Skin epidermis (tissue), 12 donors: ENCODE measurements at regions not wholly inside any gene's neighbourhood (a gene's known extent, or its start where the extent isn't known, plus 50 kb on each side); places are given as distances from the start of the nearest gene placed in this dataset.

Experiments
- H3K27ac ChIP-seq, 21 experiments: fragments of 200-600 bp; sonication (generic) in 11 of 21; one replicate each; pipeline ENCODE4 v1.5.0; 2020; ENCODE audit warnings: mild to moderate bottlenecking in 3 of 21, inconsistent platforms in 2 of 21, moderate library complexity in 2 of 21
- H3K4me3 ChIP-seq, 7 experiments: fragments of 200-600 bp; sonication (generic) in 2 of 7; one replicate each; pipeline ENCODE4 v1.5.0; 2020; ENCODE audit warnings: inconsistent platforms in 2 of 7, mild to moderate bottlenecking in 2 of 7, moderate library complexity in 1 of 7

GRCh38 chr17:79137015-79137788, 62.6 kb downstream of the ENGASE start:
- Histone ChIP-seq H3K27ac (no peak overlapping the region), H3K4me3 (no peak overlapping the region)

GRCh38 chr17:79136596-79136995, 62.0 kb downstream of the ENGASE start:
- no peak overlapping the region for H3K4me3 ChIP-seq
- H3K27ac ChIP-seq, result no peak overlapping the region
